H54 (cell line): ENCODE measurements at regions not wholly inside any gene's neighbourhood (a gene's known extent, or its start where the extent isn't known, plus 50 kb on each side); places are given as distances from the start of the nearest gene placed in this dataset.

Experiments
- DNase-seq: peaks from one replicate; pipeline ENCODE4 v3.0.0; 2011; ENCODE audit warnings: low spot score, mixed read lengths; ENCODE audit not compliant: insufficient read length
- FAIRE-seq: peaks from 3 replicates; lab custom pipeline; 2011; peaks lifted over from hg19 to GRCh38; lab: Jason Lieb, UNC
- POLR2A ChIP-seq: IDR thresholded peaks from 2 replicates; pipeline ENCODE4 v1.6.1; 2011; ENCODE audit warnings: low read depth, mild to moderate bottlenecking, low read length

GRCh38 chr6:163984124-163984936, 569.8 kb downstream of the QKI start:
- no peak for FAIRE-seq
- no peak for TF ChIP-seq POLR2A
- no peak for DNase-seq

GRCh38 chr6:163983679-163984078, 569.2 kb downstream of the QKI start:
- DNase-seq = no peak
- no peak for TF ChIP-seq POLR2A
- FAIRE-seq = no peak

GRCh38 chr6:163974322-163974721, 559.8 kb downstream of the QKI start:
- TF ChIP-seq POLR2A = no peak
- DNase-seq (no peak), FAIRE-seq (no peak)

- no peak for DNase-seq
- TF ChIP-seq POLR2A = no peak
- no peak for FAIRE-seq
Measured at GRCh38 chr6:163971841-163972838, 557.6 kb downstream of the QKI start.

GRCh38 chr6:163970846-163971564, 556.5 kb downstream of the QKI start:
- TF ChIP-seq POLR2A = no peak

DNA sequence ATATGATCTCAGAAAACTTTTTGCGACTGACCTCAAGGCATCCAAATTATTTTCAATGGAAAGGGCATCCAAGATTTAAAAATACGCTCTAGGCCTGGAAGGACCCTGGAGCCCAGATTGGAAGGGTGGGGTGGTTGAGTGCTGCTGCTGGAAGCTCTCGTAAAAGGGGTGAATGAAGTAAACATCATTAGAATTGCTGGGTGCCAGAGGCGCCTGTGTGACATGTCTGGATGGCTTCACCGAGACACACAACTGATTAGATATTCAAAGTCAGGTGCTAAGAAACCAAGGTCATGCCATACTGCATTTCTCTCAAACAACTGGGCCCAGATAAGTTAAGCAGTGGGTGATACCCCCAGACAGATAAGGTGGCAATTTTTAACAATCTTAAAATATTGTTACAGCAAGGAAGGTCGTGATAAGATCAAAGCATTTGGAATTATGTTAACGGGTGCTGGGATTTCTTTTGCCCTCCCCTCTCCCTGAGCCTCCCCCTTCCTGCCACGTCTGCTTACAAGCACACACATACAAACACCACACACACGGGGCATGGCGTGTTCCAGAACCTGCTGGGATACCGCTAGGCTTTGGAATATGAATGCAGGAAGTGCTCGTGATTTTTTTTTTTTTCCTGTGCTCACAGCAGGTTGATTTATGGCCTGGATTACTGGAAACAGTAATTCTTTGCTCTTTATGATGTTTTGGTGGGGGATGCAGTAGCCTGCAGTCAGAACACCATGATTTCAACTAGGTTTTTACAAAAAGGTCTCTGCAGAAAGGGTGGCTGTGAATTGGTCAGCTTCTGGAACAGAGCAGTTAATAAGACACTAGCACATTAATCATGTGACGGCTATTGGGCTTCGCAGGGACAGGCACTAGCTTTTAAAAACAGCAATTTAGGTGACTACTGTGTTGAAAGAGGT, 551.2 kb downstream of the QKI start:
- DNase-seq (no peak), FAIRE-seq (no peak)
- TF ChIP-seq POLR2A = no peak

More at GRCh38 chr6:163970846-163971564, 556.5 kb downstream of the QKI start:
- no peak for FAIRE-seq
- no peak for DNase-seq

DNA sequence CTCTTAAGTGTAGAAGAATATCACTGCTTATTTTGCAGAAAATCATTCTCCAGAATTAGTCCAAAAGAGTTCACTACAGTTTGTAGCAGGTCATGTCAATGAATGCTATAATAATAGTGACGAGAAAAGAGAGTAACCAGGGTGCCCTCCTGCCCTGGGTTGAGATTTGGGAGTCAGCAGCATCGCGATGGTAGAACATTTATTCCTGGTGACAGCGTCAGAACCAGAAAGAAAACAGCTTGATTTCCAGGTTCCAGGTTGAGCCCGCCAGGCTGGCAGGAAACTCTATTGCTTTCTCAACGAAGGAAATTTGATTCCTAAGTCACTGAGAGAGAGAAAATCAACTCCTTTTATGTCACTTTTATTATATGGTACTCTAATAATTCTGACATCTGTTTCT, 550.3 kb downstream of the QKI start:
- TF ChIP-seq POLR2A = no peak
- DNase-seq (no peak), FAIRE-seq (no peak)

DNA sequence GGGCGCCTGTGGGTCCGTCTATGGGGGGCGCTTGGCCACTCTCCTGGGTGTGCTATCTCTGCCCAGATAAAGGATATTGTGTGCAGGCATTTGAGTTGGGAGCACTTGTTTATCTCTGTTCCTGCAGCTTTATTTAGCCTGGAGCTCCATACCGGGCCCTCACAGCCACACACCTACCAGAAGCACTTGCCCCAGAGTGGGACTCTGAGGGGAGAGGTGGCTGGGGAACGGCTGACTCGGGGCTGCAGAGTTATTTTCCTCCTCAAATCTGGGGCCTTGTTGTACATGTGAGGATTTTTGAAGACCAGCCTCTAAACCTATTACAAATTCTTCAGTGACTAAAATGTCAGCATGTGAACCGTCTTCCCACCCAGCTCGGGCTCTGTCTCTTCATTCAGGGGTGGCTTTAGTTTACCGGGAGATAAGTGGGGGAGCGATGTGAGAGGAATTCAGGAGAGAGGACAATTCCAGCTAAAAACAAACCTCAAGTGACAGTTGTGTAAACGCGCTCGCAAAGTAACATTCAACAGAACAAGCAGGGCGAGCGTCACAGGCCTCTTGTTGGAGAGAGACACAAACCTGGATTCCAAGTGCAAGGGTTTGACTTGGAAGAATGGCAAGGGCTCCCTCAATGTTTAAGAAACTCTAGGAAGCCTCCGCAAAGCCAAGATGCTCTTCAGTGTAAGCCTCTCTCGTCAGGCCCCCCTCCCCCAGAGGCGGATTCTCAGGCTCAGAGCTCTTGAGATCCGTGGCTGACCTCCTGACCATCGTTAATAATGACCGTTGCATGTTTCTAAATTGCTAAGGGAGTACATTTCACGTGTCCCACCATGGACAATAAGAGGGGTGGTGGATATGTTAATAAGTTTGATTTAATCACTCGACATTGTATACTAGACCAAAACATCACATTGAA, 548.9 kb downstream of the QKI start:
- no peak for DNase-seq
- FAIRE-seq = no peak
- TF ChIP-seq POLR2A = no peak

- no peak for DNase-seq
- FAIRE-seq = no peak
Measured at GRCh38 chr6:163962627-163963117, 548.2 kb downstream of the QKI start.

GRCh38 chr6:163960128-163960527, 545.6 kb downstream of the QKI start:
- no peak for DNase-seq
- TF ChIP-seq POLR2A = no peak
- no peak for FAIRE-seq

More at GRCh38 chr6:163962627-163963117, 548.2 kb downstream of the QKI start:
- TF ChIP-seq POLR2A = no peak

DNA sequence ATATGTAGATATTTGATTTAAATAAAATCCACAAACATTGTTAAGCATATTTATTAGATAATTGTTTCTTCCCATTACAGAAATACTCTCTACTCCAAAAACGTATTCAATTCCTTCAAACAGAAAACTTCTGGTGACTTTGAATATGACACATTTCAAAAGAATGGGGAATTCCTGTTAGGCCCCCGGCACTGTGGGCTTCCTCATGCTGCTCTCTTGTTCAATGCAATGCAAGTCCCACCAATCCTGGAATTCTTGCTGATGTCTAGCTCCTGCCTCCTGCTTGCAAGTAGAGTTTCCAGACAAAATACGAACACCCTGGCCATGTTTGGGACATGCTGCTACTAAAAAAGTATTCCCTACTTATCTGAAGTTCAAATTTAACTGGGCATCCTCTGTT, 544.1 kb downstream of the QKI start:
- no peak for TF ChIP-seq POLR2A
- no peak for FAIRE-seq
- DNase-seq = no peak
